ENCODE measurements at regions not wholly inside any gene's neighbourhood (a gene's known extent, or its start where the extent isn't known, plus 50 kb on each side); places are given as distances from the start of the nearest gene placed in this dataset.

GRCh38 chr2:123916051-123916450, 109.0 kb upstream of the CNTNAP5 start:
- no peak for TF ChIP-seq EZH2 (IDR thresholded peaks at IDR 0.05; ENCODE audit: low read length, missing control alignments)
- TF ChIP-seq CTCF (conservative IDR thresholded peaks at IDR 0.05 in 1 of 2, IDR thresholded peaks at IDR 0.05 in 1 of 2; ENCODE audit: low read depth in 1 of 2, low read length in 2 of 2): no peak
